HepG2 (cell line): ENCODE measurements at regions not wholly inside any gene's neighbourhood (a gene's known extent, or its start where the extent isn't known, plus 50 kb on each side); places are given as distances from the start of the nearest gene placed in this dataset.

Experiments used
- ATAC-seq: fragments of 200-7000 bp; cut with Tn5 transposase; 3 replicates; pipeline ENCODE4 v1.9.1; 2020; ENCODE audit warnings: mild to moderate bottlenecking, moderate library complexity
- BruUV-seq: library from RNA; stranded (reverse); fragments of 400-500 nt; replicated peaks from 2 replicates; lab custom pipeline; 2021; lab: Mats Ljungman, UMichigan
- CTCF ChIA-PET: fragments of 300-600 bp; formaldehyde crosslinking; extraction: SDS; loops from one replicate; lab custom pipeline; 2021; ENCODE audit warnings: low total read pairs, inconsistent platforms, low intra/inter-chr PET ratio; lab: Yijun Ruan, JAX
- POLR2A ChIA-PET: fragments of 350-600 bp; sonication (Branson Sonifier 250); formaldehyde crosslinking; loops from one replicate; lab custom pipeline; 2020; ENCODE audit warnings: antibody characterized with exemption, inconsistent platforms; lab: Yijun Ruan, JAX
- DNase-seq: peaks from one replicate; pipeline ENCODE4 v3.0.0-alpha.2; 2015; ENCODE audit warnings: low spot score
- FAIRE-seq: peaks from 3 replicates; lab custom pipeline; 2011; peaks lifted over from hg19 to GRCh38; lab: Jason Lieb, UNC
- H2AFZ ChIP-seq: one replicate; pipeline ENCODE4 v1.6.1; 2011; ENCODE audit warnings: low read length, inconsistent platforms
- H3K27ac ChIP-seq: fragments of 300-600 bp; 3 replicates; pipeline ENCODE4 v1.8.0; 2011; ENCODE audit warnings: mixed run types, mild to moderate bottlenecking, mixed read lengths, low read length, inconsistent platforms; ENCODE audit not compliant: insufficient read depth; ENCODE audit errors: extremely low read length
- H3K27me3 ChIP-seq, 2 experiments: fragments of 200-600 bp in 1 of 2; 2 replicates in 1 of 2; 3 replicates in 1 of 2; pipeline versions ENCODE4 v1.6.0 to v1.8.0; 2011; ENCODE audit warnings: low read length in 2 of 2, mild to moderate bottlenecking in 2 of 2, moderate library complexity in 2 of 2, inconsistent platforms in 1 of 2; ENCODE audit not compliant: insufficient read depth in 2 of 2, control insufficient read depth in 1 of 2
- H3K36me3 ChIP-seq, 2 experiments: fragments of 200-600 bp in 1 of 2; replicated peaks in 1 of 2; 2 replicates in 1 of 2; 3 replicates in 1 of 2; pipeline versions ENCODE4 v1.5.1 to v1.8.0; 2011; ENCODE audit warnings: low read length in 2 of 2, inconsistent platforms in 1 of 2; ENCODE audit not compliant: insufficient read depth in 2 of 2, control insufficient read depth in 1 of 2
- H3K4me1 ChIP-seq: 2 replicates; pipeline ENCODE4 v1.5.1; 2012; ENCODE audit warnings: low read length, inconsistent platforms; ENCODE audit not compliant: insufficient read depth
- H3K4me2 ChIP-seq: 2 replicates; pipeline ENCODE4 v1.6.0; 2011; ENCODE audit warnings: low read depth, low read length, inconsistent platforms
- H3K4me3 ChIP-seq, 3 experiments: fragments of 200-600 bp in 1 of 3; sonication (generic), shearing (Covaris generic) in 1 of 3; replicated peaks in 1 of 3; 2 replicates each; pipeline ENCODE4 v1.5.1; 2011 to 2016; ENCODE audit warnings: low read length in 3 of 3, inconsistent platforms in 2 of 3, low read depth in 2 of 3, mild to moderate bottlenecking in 2 of 3, control low read depth in 1 of 3, mixed read lengths in 1 of 3; ENCODE audit not compliant: insufficient read depth in 1 of 3
- H3K79me2 ChIP-seq: one replicate; pipeline ENCODE4 v1.6.1; 2011; ENCODE audit warnings: low read length, inconsistent platforms; ENCODE audit not compliant: insufficient read depth
- H3K9ac ChIP-seq: 2 replicates; pipeline ENCODE4 v1.6.0; 2011; ENCODE audit warnings: mild to moderate bottlenecking, low read depth, low read length, inconsistent platforms; ENCODE audit not compliant: insufficient read depth
- H3K9me3 ChIP-seq: 2 replicates; pipeline ENCODE4 v1.5.1; 2012; ENCODE audit warnings: mild to moderate bottlenecking, low read length
- H4K20me1 ChIP-seq: 2 replicates; pipeline ENCODE4 v1.6.0; 2011; ENCODE audit warnings: inconsistent platforms, mild to moderate bottlenecking, low read length, moderate library complexity; ENCODE audit not compliant: insufficient read depth
- ATF4 ChIP-seq, 2 experiments: fragments of 450-650 bp in 1 of 2; sonication (generic) in 1 of 2; formaldehyde crosslinking; IDR thresholded peaks; 2 replicates each; pipeline versions ENCODE4 v1.5.0 to v1.8.0; 2020 to 2022; ENCODE audit warnings: mild to moderate bottlenecking in 1 of 2, missing genetic modification reagents in 1 of 2
- ATF7 ChIP-seq, 2 experiments: fragments of 450-650 bp in 1 of 2; sonication (generic) in 1 of 2; formaldehyde crosslinking in 1 of 2; IDR thresholded peaks; 2 replicates each; pipeline versions ENCODE4 v1.4.0 to v1.6.1; 2016 to 2020; ENCODE audit warnings: antibody characterized with exemption in 1 of 2, mild to moderate bottlenecking in 1 of 2, missing genetic modification reagents in 1 of 2
- CEBPB ChIP-seq: IDR thresholded peaks from 2 replicates; pipeline ENCODE4 v1.6.1; 2011; ENCODE audit warnings: low read depth, low read length, improper control_type of control experiment, borderline replicate concordance
- CEBPG ChIP-seq: IDR thresholded peaks from 2 replicates; pipeline ENCODE4 v1.6.1; 2016
- EZH2 ChIP-seq: conservative IDR thresholded peaks from 2 replicates; pipeline ENCODE4 v1.6.1; 2012; ENCODE audit warnings: mild to moderate bottlenecking, low read depth, low read length, moderate library complexity
- HOXA7 ChIP-seq: sonication (generic); formaldehyde crosslinking; IDR thresholded peaks from 2 replicates; pipeline ENCODE4 v1.8.1; 2022; ENCODE audit warnings: mild to moderate bottlenecking, missing genetic modification reagents, moderate library complexity
- PHF5A ChIP-seq: IDR thresholded peaks from one replicate; pipeline ENCODE4 v1.6.1; 2018; ENCODE audit warnings: low read depth, missing genetic modification reagents; ENCODE audit not compliant: unreplicated experiment
- ZNF12 ChIP-seq: sonication (generic); formaldehyde crosslinking; IDR thresholded peaks from 2 replicates; pipeline ENCODE4 v1.5.0; 2020; ENCODE audit warnings: missing genetic modification reagents
- ZNF296 ChIP-seq: sonication (generic); formaldehyde crosslinking; conservative IDR thresholded peaks from 2 replicates; pipeline ENCODE4 v1.5.0; 2020; ENCODE audit warnings: mild to moderate bottlenecking, missing genetic modification reagents
- ZNF644 ChIP-seq: IDR thresholded peaks from 2 replicates; pipeline ENCODE4 v1.6.1; 2016; ENCODE audit warnings: low read depth
- ZNF792 ChIP-seq: IDR thresholded peaks from 2 replicates; pipeline ENCODE4 v1.6.1; 2016
- ZSCAN29 ChIP-seq: sonication (generic); formaldehyde crosslinking; conservative IDR thresholded peaks from 2 replicates; pipeline ENCODE4 v1.4.0; 2020; ENCODE audit warnings: mild to moderate bottlenecking, missing genetic modification reagents
- WGBS: methylation state at CpG from one replicate; pipeline ENCODE4 v1.1.6; 2017; ENCODE audit warnings: low lambda C conversion rate; 5-methylcytosine and 5-hydroxymethylcytosine counted together
- in situ Hi-C: cut with HindIII; loops from 2 replicates; pipeline ENCODE4 v1.10.0; 2017; ENCODE audit warnings: low pct_unique_long_range_greater_than_20kb; ENCODE audit not compliant: extremely low pct_ligation_motif_present
- intact Hi-C: fragments of 100-400 bp; cut with micrococcal nuclease; formaldehyde crosslinking; loops from one replicate; pipeline ENCODE4 v1.10.0; 2022; ENCODE audit not compliant: unreplicated experiment
- TF ChIP-seq, protein P1 (sequence below): sonication (generic); formaldehyde crosslinking; IDR thresholded peaks from 2 replicates; pipeline ENCODE4 v1.4.0; 2020; ENCODE audit warnings: low read depth, missing genetic modification reagents

DNA sequence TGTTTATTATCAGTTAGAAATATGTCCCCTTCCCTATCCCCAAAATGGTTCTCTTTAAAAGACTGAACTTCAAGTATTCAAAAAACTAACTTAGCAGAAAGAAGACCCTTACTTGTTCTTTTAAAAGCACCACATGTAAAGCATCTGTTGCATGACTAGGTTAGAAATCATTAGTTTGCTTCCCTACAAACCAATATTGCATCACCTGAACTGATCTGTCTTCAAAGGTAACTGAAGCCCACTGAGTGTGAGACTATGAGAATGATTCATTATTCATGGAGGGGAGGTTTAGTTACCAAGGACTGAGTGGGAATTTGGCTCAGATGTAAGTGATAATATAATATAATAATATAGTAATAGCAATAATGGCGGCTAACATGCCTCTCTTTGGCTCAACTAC lies 231.7 kb downstream of the SPRY1 start:
- no TSS peak for BruUV-seq
- H3K79me2 ChIP-seq: no peaks in the 10 kb centered on the region
- H3K9me3 ChIP-seq: no peaks in the 10 kb centered on the region
- no peak overlapping the region for H3K9ac ChIP-seq
- 95% methylated on average over 1 of the region's 1 CpG for whole genome bisulfite sequencing
- H3K27me3 ChIP-seq: no peaks in the 10 kb centered on the region
- ATAC-seq: peak; percentile 31; the same call in 1 of the 3 replicates
- POLR2A ChIA-PET: no interaction called here
- in situ Hi-C loops: no loop called here
- H3K27ac ChIP-seq: no peak overlapping the region
- H3K4me2 ChIP-seq: no peak overlapping the region
- no peaks in the 10 kb centered on the region for H4K20me1 ChIP-seq
- TF ChIP-seq ZNF12 (CRISPR knock-in tag) (no peak), ZNF644 (CRISPR knock-in tag) (0 out of 2 replicates have a peak, but pooled peaks have one; percentile 11), HOXA7 (no peak), ZNF296 (CRISPR knock-in tag) (no peak), ZNF792 (CRISPR knock-in tag) (no peak), EZH2 (no peak), CEBPG (CRISPR knock-in tag) (peak; percentile 62), ATF7 (IDR thresholded peaks at IDR 0.05) (0 out of 2 replicates have a peak, but pooled peaks have one; percentile 20), ATF7 (CRISPR knock-in tag; IDR thresholded peaks at IDR 0.05) (no peak), ATF4 (CRISPR knock-in tag; IDR thresholded peaks at IDR 0.05) (peak in 1 of 2 experiments; percentile 84; a peak in 2 of 4 replicates), CEBPB (peak; percentile 85), ZSCAN29 (CRISPR knock-in tag) (no peak), PHF5A (CRISPR knock-in tag) (no peak)
- TF ChIP-seq, protein P1, sequence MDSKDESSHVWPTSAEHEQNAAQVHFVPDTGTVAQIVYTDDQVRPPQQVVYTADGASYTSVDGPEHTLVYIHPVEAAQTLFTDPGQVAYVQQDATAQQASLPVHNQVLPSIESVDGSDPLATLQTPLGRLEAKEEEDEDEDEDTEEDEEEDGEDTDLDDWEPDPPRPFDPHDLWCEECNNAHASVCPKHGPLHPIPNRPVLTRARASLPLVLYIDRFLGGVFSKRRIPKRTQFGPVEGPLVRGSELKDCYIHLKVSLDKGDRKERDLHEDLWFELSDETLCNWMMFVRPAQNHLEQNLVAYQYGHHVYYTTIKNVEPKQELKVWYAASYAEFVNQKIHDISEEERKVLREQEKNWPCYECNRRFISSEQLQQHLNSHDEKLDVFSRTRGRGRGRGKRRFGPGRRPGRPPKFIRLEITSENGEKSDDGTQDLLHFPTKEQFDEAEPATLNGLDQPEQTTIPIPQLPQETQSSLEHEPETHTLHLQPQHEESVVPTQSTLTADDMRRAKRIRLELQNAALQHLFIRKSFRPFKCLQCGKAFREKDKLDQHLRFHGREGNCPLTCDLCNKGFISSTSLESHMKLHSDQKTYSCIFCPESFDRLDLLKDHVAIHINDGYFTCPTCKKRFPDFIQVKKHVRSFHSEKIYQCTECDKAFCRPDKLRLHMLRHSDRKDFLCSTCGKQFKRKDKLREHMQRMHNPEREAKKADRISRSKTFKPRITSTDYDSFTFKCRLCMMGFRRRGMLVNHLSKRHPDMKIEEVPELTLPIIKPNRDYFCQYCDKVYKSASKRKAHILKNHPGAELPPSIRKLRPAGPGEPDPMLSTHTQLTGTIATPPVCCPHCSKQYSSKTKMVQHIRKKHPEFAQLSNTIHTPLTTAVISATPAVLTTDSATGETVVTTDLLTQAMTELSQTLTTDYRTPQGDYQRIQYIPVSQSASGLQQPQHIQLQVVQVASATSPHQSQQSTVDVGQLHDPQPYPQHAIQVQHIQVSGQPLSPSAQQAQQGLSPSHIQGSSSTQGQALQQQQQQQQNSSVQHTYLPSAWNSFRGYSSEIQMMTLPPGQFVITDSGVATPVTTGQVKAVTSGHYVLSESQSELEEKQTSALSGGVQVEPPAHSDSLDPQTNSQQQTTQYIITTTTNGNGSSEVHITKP (CRISPR knock-in tag): no peak
- FAIRE-seq: no peak
- DNase-seq: peak; percentile 27
- H2AFZ ChIP-seq: no peak overlapping the region
- H3K4me1 ChIP-seq: peaks cover 11% of the 10 kb centered on the region; the same call in 1 of the 2 replicates
- CTCF ChIA-PET: no interaction called here
- intact Hi-C loops: no loop called here
- no peak overlapping the region for H3K4me3 ChIP-seq
- no peaks in the 10 kb centered on the region for H3K36me3 ChIP-seq
